Omental fat pad (tissue), 3 donors: ENCODE measurements at regions not wholly inside any gene's neighbourhood (a gene's known extent, or its start where the extent isn't known, plus 50 kb on each side); places are given as distances from the start of the nearest gene placed in this dataset.

ENCODE experiments used
- ATAC-seq: fragments of 150-250 bp; one replicate; pipeline ENCODE4 v1.9.1; 2016; ENCODE audit warnings: mild to moderate bottlenecking, moderate library complexity; ENCODE audit not compliant: low FRiP score
- DNase-seq: peaks from one replicate; pipeline ENCODE4 v3.0.0-alpha.2; 2019; ENCODE audit warnings: low spot score
- CTCF ChIP-seq, 3 donors: fragments of 450-650 bp; IDR thresholded peaks; one replicate each; pipeline ENCODE4 v1.5.1; 2016 to 2017; ENCODE audit warnings: antibody characterized with exemption in 3 of 3, mild to moderate bottlenecking in 3 of 3, moderate library complexity in 2 of 3

- TF ChIP-seq CTCF (IDR thresholded peaks at IDR 0.05) = no peak
- ATAC-seq (no peak), DNase-seq (no peak)
Measured at GRCh38 chr20:22383156-22383555, 201.2 kb downstream of the FOXA2 start.

- no peak for TF ChIP-seq CTCF (IDR thresholded peaks at IDR 0.05)
- ATAC-seq = no peak
- DNase-seq = no peak
Measured at GRCh38 chr20:22382742-22383141, 201.6 kb downstream of the FOXA2 start.

GRCh38 chr20:22381812-22382416 is 202.5 kb downstream of the FOXA2 start:
- no peak for ATAC-seq
- no peak for TF ChIP-seq CTCF (IDR thresholded peaks at IDR 0.05)
- no peak for DNase-seq

GRCh38 chr20:22379472-22379871 is 204.9 kb downstream of the FOXA2 start:
- DNase-seq (no peak), ATAC-seq (no peak)
- TF ChIP-seq CTCF (IDR thresholded peaks at IDR 0.05) = no peak

- ATAC-seq (no peak), DNase-seq (no peak)
- no peak for TF ChIP-seq CTCF (IDR thresholded peaks at IDR 0.05)
Measured at GRCh38 chr20:22374678-22375590, 209.4 kb downstream of the FOXA2 start.

- TF ChIP-seq CTCF (IDR thresholded peaks at IDR 0.05) = no peak
- DNase-seq (no peak), ATAC-seq (no peak)
Measured at GRCh38 chr20:22374066-22374465, 210.3 kb downstream of the FOXA2 start.
